Right cardiac atrium (tissue), 5 donors: ENCODE measurements at regions not wholly inside any gene's neighbourhood (a gene's known extent, or its start where the extent isn't known, plus 50 kb on each side); places are given as distances from the start of the nearest gene placed in this dataset.

Experiments used
- ATAC-seq, 2 donors: fragments of 200-7000 bp; cut with Tn5 transposase; one replicate each; pipeline versions ENCODE4 v1.8.0 to v1.9.1; 2020; ENCODE audit warnings: moderate library complexity in 2 of 2, mild to moderate bottlenecking in 1 of 2
- DNase-seq, 3 donors: peaks; one replicate each; pipeline ENCODE4 v3.0.0-alpha.2; 2020
- H3K27ac ChIP-seq: one replicate; pipeline ENCODE4 v1.5.1; 2013; ENCODE audit warnings: mild to moderate bottlenecking, low read length, control low read depth, moderate library complexity
- H3K27me3 ChIP-seq: one replicate; pipeline ENCODE4 v1.6.1; 2013; ENCODE audit not compliant: control insufficient read depth, insufficient read depth
- H3K4me1 ChIP-seq: one replicate; pipeline ENCODE4 v1.6.1; 2013; ENCODE audit warnings: low read length; ENCODE audit not compliant: control insufficient read depth, insufficient read depth
- H3K4me3 ChIP-seq: one replicate; pipeline ENCODE4 v1.5.1; 2013; ENCODE audit warnings: low read length, control low read depth
- H3K9me3 ChIP-seq: one replicate; pipeline ENCODE4 v1.6.1; 2013; ENCODE audit warnings: low read length; ENCODE audit not compliant: control insufficient read depth
- WGBS: extraction: QIAGEN DNeasy Blood & Tissue Kit; methylation state at CpG from one replicate; pipeline ENCODE4 v1.1.7; 2013; 5-methylcytosine and 5-hydroxymethylcytosine counted together
- intact Hi-C, 4 donors: fragments of 100-400 bp; cut with DNase I; formaldehyde crosslinking; loops; one replicate each; pipeline versions ENCODE4 v1.11.0 to v1.14.0; 2022 to 2023
- donor health status: healthy with polysubstance abuse.
- donor health status: DM: no; HTN: yes; CAD: no.
- donor health status: DM: no; HTN: no; CAD: no.
- donor health status: DM: no; HTN: yes; CAD: no; lungs with severe emphysema.
- donor health status: DM: yes; HTN: yes; CAD: no.

DNA sequence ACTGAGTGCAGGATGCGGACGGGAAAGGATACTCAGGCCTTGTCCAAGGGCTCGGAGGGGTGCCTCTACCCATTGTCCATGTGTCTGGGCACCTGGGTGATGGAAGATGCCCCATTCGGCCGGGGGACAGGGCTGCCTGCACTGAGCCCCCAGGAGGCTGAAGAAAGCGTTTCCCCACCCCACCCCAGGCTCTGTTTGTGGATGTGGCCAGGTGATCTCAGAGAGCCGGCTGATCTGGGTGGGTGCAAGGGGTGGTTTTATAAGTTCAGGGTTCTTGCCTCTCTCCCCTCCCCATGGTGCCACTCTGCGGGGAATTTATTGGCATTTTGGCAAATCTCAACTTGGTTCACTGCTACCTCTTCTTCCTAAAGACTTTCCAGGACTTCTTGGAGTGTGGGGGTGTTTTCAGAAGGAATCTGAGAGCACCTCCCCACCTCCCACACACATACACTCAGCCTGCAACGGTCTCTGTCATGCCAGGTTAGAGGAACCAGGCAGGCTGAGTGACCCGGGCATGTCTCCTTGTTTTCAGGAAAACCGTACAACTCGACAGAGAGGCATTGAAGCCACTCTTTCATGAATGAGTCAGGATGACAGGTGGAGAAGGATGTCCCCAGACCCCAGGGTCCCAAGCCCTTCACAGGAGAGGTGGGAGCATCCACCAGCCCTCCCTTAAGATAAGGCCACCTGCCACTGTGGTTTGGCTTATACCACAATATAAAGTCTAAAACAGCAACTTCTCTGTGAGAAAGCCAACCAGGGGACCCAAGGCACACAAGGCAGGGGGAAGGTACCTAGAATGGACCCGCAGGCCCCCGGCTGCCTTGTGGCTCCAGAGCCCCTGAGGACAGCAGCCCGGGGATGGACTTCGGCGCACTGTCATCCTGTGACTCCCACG lies 174.9 kb downstream of the ETS2 start:
- 82% methylated on average over 18 of the region's 18 CpGs for WGBS
- intact Hi-C loops: no loop called here
- DNase-seq (no peak), ATAC-seq (no peak)
- Histone ChIP-seq H3K4me1 (peaks cover 6% of the 10 kb centered on the region), H3K27me3 (no peaks in the 10 kb centered on the region), H3K9me3 (no peaks in the 10 kb centered on the region), H3K4me3 (no peak overlapping the region), H3K27ac (no peak overlapping the region)

GRCh38 chr21:38979271-38980121 lies 173.8 kb downstream of the ETS2 start:
- Histone ChIP-seq H3K9me3 (no peaks in the 10 kb centered on the region), H3K4me3 (no peak overlapping the region), H3K27ac (no peak overlapping the region), H3K27me3 (no peaks in the 10 kb centered on the region), H3K4me1 (no peaks in the 10 kb centered on the region)
- 75% methylated on average over 6 of the region's 6 CpGs for WGBS
- no peak for DNase-seq
- intact Hi-C loops: no loop called here
- peak; percentile 12 to 23 for ATAC-seq

DNA sequence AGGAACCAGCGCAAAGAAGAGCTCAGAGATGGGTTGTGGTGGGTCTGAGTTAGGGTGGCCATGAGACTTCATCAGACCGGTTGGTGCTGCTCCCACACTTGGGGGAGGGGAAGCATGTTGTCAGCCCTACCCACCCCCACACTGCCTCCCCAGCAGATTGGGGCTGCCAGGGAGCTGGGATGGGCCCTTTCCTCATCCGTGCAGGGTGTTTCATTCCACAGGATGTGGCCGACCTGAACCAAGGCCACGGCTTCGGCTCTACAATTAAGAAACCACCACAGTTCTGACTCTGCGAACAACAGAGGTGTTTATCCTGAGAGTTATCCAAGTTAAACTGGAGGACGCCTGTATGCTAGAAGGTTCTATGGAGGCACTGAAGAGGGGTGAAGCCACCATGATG lies 171.2 kb downstream of the ETS2 start:
- Histone ChIP-seq H3K27me3 (no peaks in the 10 kb centered on the region), H3K9me3 (no peaks in the 10 kb centered on the region), H3K4me1 (no peaks in the 10 kb centered on the region), H3K4me3 (no peak overlapping the region), H3K27ac (no peak overlapping the region)
- intact Hi-C loops: no loop called here
- WGBS: 86% methylated on average over 8 of the region's 8 CpGs
- DNase-seq: no peak
- ATAC-seq: peak in 1 of 2 donors; percentile 29

GRCh38 chr21:38973552-38973951 lies 167.8 kb downstream of the ETS2 start:
- no peak for DNase-seq
- Histone ChIP-seq H3K4me1 (no peaks in the 10 kb centered on the region), H3K4me3 (no peak overlapping the region), H3K27me3 (no peaks in the 10 kb centered on the region), H3K27ac (no peak overlapping the region), H3K9me3 (no peaks in the 10 kb centered on the region)
- WGBS: 94% methylated on average over 6 of the region's 6 CpGs
- no peak for ATAC-seq
- intact Hi-C loops: no loop called here

GRCh38 chr21:38972078-38972477 lies 166.3 kb downstream of the ETS2 start:
- Histone ChIP-seq H3K27me3 (no peaks in the 10 kb centered on the region), H3K9me3 (no peaks in the 10 kb centered on the region), H3K27ac (no peak overlapping the region), H3K4me1 (no peaks in the 10 kb centered on the region), H3K4me3 (no peak overlapping the region)
- intact Hi-C loops: no loop called here
- no peak for ATAC-seq
- WGBS: 84% methylated on average over 9 of the region's 10 CpGs
- no peak for DNase-seq

DNA sequence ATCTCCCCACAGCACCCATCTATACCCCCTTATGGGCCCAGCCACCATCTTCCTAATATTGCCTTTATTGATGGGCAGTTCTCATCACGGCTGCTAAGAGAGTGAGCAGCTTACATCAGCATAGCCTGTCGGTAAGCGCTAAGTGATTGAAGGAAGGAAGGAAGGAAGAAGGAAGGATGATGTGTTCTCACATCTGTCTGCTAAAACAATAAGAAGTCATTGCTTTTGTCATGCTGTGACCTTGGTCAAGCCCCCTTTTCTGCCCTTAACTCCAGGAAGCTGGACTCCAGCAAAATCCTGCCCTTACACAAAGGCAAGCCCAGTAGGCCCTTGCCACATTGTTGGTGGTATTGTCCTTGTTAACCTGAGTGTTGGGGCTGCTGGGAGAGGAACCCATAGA lies 165.0 kb downstream of the ETS2 start:
- no peaks in the 10 kb centered on the region for H3K27me3 ChIP-seq
- ATAC-seq (no peak), DNase-seq (no peak)
- no peaks in the 10 kb centered on the region for H3K9me3 ChIP-seq
- intact Hi-C loops: no loop called here
- H3K4me3 ChIP-seq: no peak overlapping the region
- H3K4me1 ChIP-seq: no peaks in the 10 kb centered on the region
- H3K27ac ChIP-seq: no peak overlapping the region
- WGBS: 76% methylated on average over 3 of the region's 3 CpGs

- Histone ChIP-seq H3K27ac (no peak overlapping the region), H3K4me1 (no peaks in the 10 kb centered on the region), H3K27me3 (no peaks in the 10 kb centered on the region), H3K4me3 (no peak overlapping the region), H3K9me3 (no peaks in the 10 kb centered on the region)
- intact Hi-C loops: no loop called here
- DNase-seq (no peak), ATAC-seq (no peak)
- WGBS: 91% methylated on average over 12 of the region's 12 CpGs
Measured at GRCh38 chr21:38968887-38969543, 163.3 kb downstream of the ETS2 start.

DNA sequence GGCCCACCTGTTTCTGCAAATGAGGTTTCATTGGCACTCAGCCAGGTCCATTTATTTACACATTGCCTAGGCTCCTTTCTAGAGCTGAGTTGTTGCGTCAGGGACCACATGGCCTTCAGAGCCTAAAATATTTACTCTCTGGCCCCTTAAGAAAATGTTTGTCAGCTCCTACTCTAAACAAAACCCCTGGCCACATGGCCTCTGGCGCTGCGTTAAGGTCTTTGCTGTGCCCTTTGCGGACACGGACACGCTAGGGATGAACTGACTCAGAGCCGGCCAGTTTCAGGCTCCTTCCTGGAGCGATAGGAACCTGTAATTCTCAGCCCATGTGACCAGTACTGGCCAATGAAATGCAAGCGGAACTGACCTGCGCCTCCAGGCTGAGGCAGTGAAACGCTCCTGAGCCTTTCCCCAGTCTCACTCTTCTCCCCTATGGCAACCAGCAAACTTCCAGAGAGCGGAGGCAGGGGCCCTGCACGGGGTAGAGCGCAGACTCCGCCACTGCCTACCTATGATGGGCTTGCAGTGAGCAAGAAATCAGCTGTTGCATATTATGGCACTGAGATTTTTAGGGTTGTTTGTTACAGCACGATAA lies 160.3 kb downstream of the ETS2 start:
- peak; percentile 62 to 66 for ATAC-seq
- WGBS: 83% methylated on average over 16 of the region's 16 CpGs
- no peak overlapping the region for H3K27ac ChIP-seq
- intact Hi-C loops: no loop called here
- H3K27me3 ChIP-seq: no peaks in the 10 kb centered on the region
- H3K4me3 ChIP-seq: no peak overlapping the region
- no peak for DNase-seq
- H3K4me1 ChIP-seq: no peaks in the 10 kb centered on the region
- H3K9me3 ChIP-seq: no peaks in the 10 kb centered on the region

- no peak overlapping the region for H3K4me3 ChIP-seq
- no peaks in the 10 kb centered on the region for H3K9me3 ChIP-seq
- no peak for DNase-seq
- no peak overlapping the region for H3K27ac ChIP-seq
- 67% methylated on average over 8 of the region's 8 CpGs for WGBS
- no peak for ATAC-seq
- intact Hi-C loops: no loop called here
- no peaks in the 10 kb centered on the region for H3K27me3 ChIP-seq
- no peaks in the 10 kb centered on the region for H3K4me1 ChIP-seq
Measured at GRCh38 chr21:38965241-38965640, 159.5 kb downstream of the ETS2 start.

GRCh38 chr21:38963006-38963405 lies 157.3 kb downstream of the ETS2 start:
- Histone ChIP-seq H3K9me3 (no peaks in the 10 kb centered on the region), H3K27me3 (no peaks in the 10 kb centered on the region), H3K4me1 (peaks cover 5% of the 10 kb centered on the region), H3K4me3 (no peak overlapping the region), H3K27ac (no peak overlapping the region)
- intact Hi-C loops: no loop called here
- DNase-seq (no peak), ATAC-seq (no peak)
- 81% methylated on average over 6 of the region's 6 CpGs for WGBS
